ENCODE measurements at regions not wholly inside any gene's neighbourhood (a gene's known extent, or its start where the extent isn't known, plus 50 kb on each side); places are given as distances from the start of the nearest gene placed in this dataset.

GRCh38 chr6:40909811-40910210, 129.2 kb downstream of the UNC5CL start:
- no peak for DNase-seq

- DNase-seq, result no peak
Measured at GRCh38 chr6:40907198-40907701, 131.8 kb downstream of the UNC5CL start.

- DNase-seq, result no peak
Measured at GRCh38 chr6:40906759-40907158, 132.3 kb downstream of the UNC5CL start.

- no peak for DNase-seq
Measured at GRCh38 chr6:40904583-40905194, 134.3 kb downstream of the UNC5CL start.

GRCh38 chr6:40903456-40903855, 135.6 kb downstream of the UNC5CL start:
- no peak for DNase-seq

- DNase-seq, result no peak
Measured at GRCh38 chr6:40901322-40902055, 137.5 kb downstream of the UNC5CL start.

GRCh38 chr6:40900791-40901190, 138.2 kb downstream of the UNC5CL start:
- DNase-seq, result no peak

GRCh38 chr6:40899684-40900155, 139.3 kb downstream of the UNC5CL start:
- no peak for DNase-seq

- DNase-seq, result no peak
Measured at GRCh38 chr6:40898073-40898472, 140.9 kb downstream of the UNC5CL start.

GRCh38 chr6:40897390-40898003, 141.5 kb downstream of the UNC5CL start:
- DNase-seq, result no peak

GRCh38 chr6:40896696-40897095, 142.3 kb downstream of the UNC5CL start:
- no peak for DNase-seq

- no peak for DNase-seq
Measured at GRCh38 chr6:40894962-40895799, 143.8 kb downstream of the UNC5CL start.

- no peak for DNase-seq
Measured at GRCh38 chr6:40893021-40893420, 146.0 kb downstream of the UNC5CL start.

- no peak for DNase-seq
Measured at GRCh38 chr6:40892223-40892622, 146.8 kb downstream of the UNC5CL start.

- no peak for DNase-seq
Measured at GRCh38 chr6:40891686-40892085, 147.3 kb downstream of the UNC5CL start.

GRCh38 chr6:40891131-40891530, 147.9 kb downstream of the UNC5CL start:
- DNase-seq, result no peak

- DNase-seq, result no peak
Measured at GRCh38 chr6:40889137-40889832, 149.7 kb downstream of the UNC5CL start.

GRCh38 chr6:40888456-40888990, 150.5 kb downstream of the UNC5CL start:
- DNase-seq, result no peak

GRCh38 chr6:40887792-40888340, 151.2 kb downstream of the UNC5CL start:
- no peak for DNase-seq

- no peak for DNase-seq
Measured at GRCh38 chr6:40887079-40887791, 151.8 kb downstream of the UNC5CL start.
